ENCODE measurements at regions not wholly inside any gene's neighbourhood (a gene's known extent, or its start where the extent isn't known, plus 50 kb on each side); places are given as distances from the start of the nearest gene placed in this dataset.

- no peak for TF ChIP-seq CTCF (IDR thresholded peaks at IDR 0.05; ENCODE audit: extremely low read depth, insufficient read depth, missing control alignments)
- in situ Hi-C loops (cut with MboI; ENCODE audit: low pct_unique_long_range_greater_than_20kb, low sequenced_read_pairs, unreplicated experiment) = no loop called here
- no peak for DNase-seq (ENCODE audit: low spot score)
Measured at GRCh38 chr4:173910891-173911290, 372.6 kb downstream of the FBXO8 start.

- no peak for TF ChIP-seq CTCF (IDR thresholded peaks at IDR 0.05; ENCODE audit: extremely low read depth, insufficient read depth, missing control alignments)
- no peak for DNase-seq (ENCODE audit: low spot score)
- in situ Hi-C loops (cut with MboI; ENCODE audit: low pct_unique_long_range_greater_than_20kb, low sequenced_read_pairs, unreplicated experiment) = no loop called here
Measured at GRCh38 chr4:173909294-173909693, 374.2 kb downstream of the FBXO8 start.

GRCh38 chr4:173899813-173900212 is 369.8 kb upstream of the HAND2 start:
- in situ Hi-C loops (cut with MboI; ENCODE audit: low pct_unique_long_range_greater_than_20kb, low sequenced_read_pairs, unreplicated experiment) = no loop called here
- TF ChIP-seq CTCF (IDR thresholded peaks at IDR 0.05; ENCODE audit: extremely low read depth, insufficient read depth, missing control alignments) = no peak
- DNase-seq (ENCODE audit: low spot score) = no peak

- in situ Hi-C loops (cut with MboI; ENCODE audit: low pct_unique_long_range_greater_than_20kb, low sequenced_read_pairs, unreplicated experiment) = no loop called here
- TF ChIP-seq CTCF (IDR thresholded peaks at IDR 0.05; ENCODE audit: extremely low read depth, insufficient read depth, missing control alignments) = no peak
- DNase-seq (ENCODE audit: low spot score) = no peak
Measured at GRCh38 chr4:173891072-173891471, 361.0 kb upstream of the HAND2 start.

GRCh38 chr4:173883821-173884220 is 353.8 kb upstream of the HAND2 start:
- in situ Hi-C loops (cut with MboI; ENCODE audit: low pct_unique_long_range_greater_than_20kb, low sequenced_read_pairs, unreplicated experiment) = no loop called here
- DNase-seq (ENCODE audit: low spot score) = no peak
- TF ChIP-seq CTCF (IDR thresholded peaks at IDR 0.05; ENCODE audit: extremely low read depth, insufficient read depth, missing control alignments) = no peak

- no peak for DNase-seq (ENCODE audit: low spot score)
- in situ Hi-C loops (cut with MboI; ENCODE audit: low pct_unique_long_range_greater_than_20kb, low sequenced_read_pairs, unreplicated experiment) = no loop called here
- TF ChIP-seq CTCF (IDR thresholded peaks at IDR 0.05; ENCODE audit: extremely low read depth, insufficient read depth, missing control alignments) = no peak
Measured at GRCh38 chr4:173880897-173881296, 350.9 kb upstream of the HAND2 start.

GRCh38 chr4:173879509-173879908 is 349.5 kb upstream of the HAND2 start:
- no peak for TF ChIP-seq CTCF (IDR thresholded peaks at IDR 0.05; ENCODE audit: extremely low read depth, insufficient read depth, missing control alignments)
- in situ Hi-C loops (cut with MboI; ENCODE audit: low pct_unique_long_range_greater_than_20kb, low sequenced_read_pairs, unreplicated experiment) = no loop called here
- no peak for DNase-seq (ENCODE audit: low spot score)
